NT2/D1 (cell line): ENCODE measurements at regions not wholly inside any gene's neighbourhood (a gene's known extent, or its start where the extent isn't known, plus 50 kb on each side); places are given as distances from the start of the nearest gene placed in this dataset.
"Not testable (repeated sequence)": the region's sequence is repeated elsewhere in the genome, so short reads cannot be mapped to it uniquely, and the experiment has no call there.

ENCODE experiments used
- YY1 ChIP-seq: IDR thresholded peaks from 2 replicates; pipeline ENCODE4 v1.6.1; 2011; ENCODE audit not compliant: insufficient read length, insufficient read depth
- ZNF274 ChIP-seq: IDR thresholded peaks from 2 replicates; pipeline ENCODE4 v1.6.1; 2011; ENCODE audit warnings: mild to moderate bottlenecking, low read depth, low read length

DNA sequence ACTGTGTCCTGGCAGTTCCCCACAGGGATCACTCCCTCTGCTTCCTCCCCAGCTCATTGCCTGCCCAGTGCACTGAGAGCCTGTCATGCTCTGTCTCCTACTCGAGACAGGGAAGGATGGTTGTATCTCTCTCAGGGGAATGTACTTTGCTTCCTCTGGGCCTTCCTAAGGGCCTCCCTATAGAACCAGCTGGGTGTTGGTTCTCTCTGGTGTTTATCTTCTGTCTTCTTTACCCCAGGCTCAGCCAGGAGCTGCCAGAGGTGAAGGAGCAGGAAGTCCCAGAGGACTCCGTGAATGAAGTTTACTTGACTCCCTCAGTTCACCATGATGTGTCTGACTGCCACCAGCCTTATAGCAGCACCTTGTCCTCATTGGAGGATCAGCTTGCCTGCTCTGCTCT, 330.3 kb upstream of the COX7C start:
- TF ChIP-seq ZNF274, YY1: not testable (repeated sequence)
